HCT116 (cell line): ENCODE measurements at regions not wholly inside any gene's neighbourhood (a gene's known extent, or its start where the extent isn't known, plus 50 kb on each side); places are given as distances from the start of the nearest gene placed in this dataset.

Experiments
- ATAC-seq: fragments of 200-7000 bp; cut with Tn5 transposase; 2 replicates; pipeline ENCODE4 v1.9.1; 2020; ENCODE audit warnings: mild to moderate bottlenecking, moderate library complexity
- BruUV-seq: library from RNA; stranded (reverse); fragments of 400-500 nt; replicated peaks from 2 replicates; lab custom pipeline; 2021; lab: Mats Ljungman, UMichigan
- CTCF ChIA-PET: fragments of 300-600 bp; sonication (Branson Sonifier 250); formaldehyde crosslinking; loops from one replicate; lab custom pipeline; 2021; ENCODE audit warnings: antibody characterized with exemption; lab: Charles Lee
- POLR2A ChIA-PET: fragments of 300-600, 350-600 bp; sonication (Branson Sonifier 250); formaldehyde crosslinking; loops from one replicate; lab custom pipeline; 2021; ENCODE audit warnings: antibody characterized with exemption; lab: Charles Lee
- RAD21 ChIA-PET, 2 experiments: fragments of 300-600 bp; sonication (Branson Sonifier 250); formaldehyde crosslinking; loops; one replicate each; lab custom pipeline; 2023; ENCODE audit warnings: low total read pairs in 2 of 2; ENCODE audit not compliant: uncharacterized antibody in 2 of 2, unreplicated experiment in 2 of 2, low non-redundant PET in 1 of 2; lab: Charles Lee
- DNase-seq: peaks from one replicate; pipeline ENCODE4 v3.0.0-alpha.2; 2010; ENCODE audit warnings: low read depth, low spot score
- H2AFZ ChIP-seq: fragments of 200-600 bp; shearing (Covaris generic), sonication (generic); 2 replicates; pipeline ENCODE4 v1.6.1; 2017; ENCODE audit warnings: low read depth, mixed run types, mixed read lengths, antibody characterized with exemption, low read length; ENCODE audit not compliant: poor library complexity, severe bottlenecking
- H3K27ac ChIP-seq: 2 replicates; pipeline ENCODE4 v1.5.1; 2012; ENCODE audit warnings: low read depth, low read length
- H3K27me3 ChIP-seq: fragments of 200-600 bp; sonication (generic); 2 replicates; pipeline ENCODE4 v1.6.1; 2016; ENCODE audit warnings: mixed run types, low read length, mixed read lengths; ENCODE audit not compliant: insufficient read depth
- H3K36me3 ChIP-seq, 2 experiments: fragments of 200-500 bp in 1 of 2; fragments of 200-600 bp in 1 of 2; sonication (Bioruptor generic) in 1 of 2; sonication (generic) in 1 of 2; 2 replicates each; pipeline versions ENCODE4 v1.5.1 to v1.6.1; 2014 to 2016; ENCODE audit warnings: low read length in 2 of 2, inconsistent platforms in 1 of 2, mixed read lengths in 1 of 2, mixed run types in 1 of 2; ENCODE audit not compliant: insufficient read depth in 2 of 2, control insufficient read depth in 1 of 2
- H3K4me1 ChIP-seq, 2 experiments: fragments of 200-600 bp in 1 of 2; sonication (generic) in 1 of 2; 2 replicates each; pipeline versions ENCODE4 v1.5.1 to v1.6.1; 2012 to 2017; ENCODE audit warnings: low read length in 2 of 2, inconsistent platforms in 1 of 2, mild to moderate bottlenecking in 1 of 2, mixed read lengths in 1 of 2, mixed run types in 1 of 2, moderate library complexity in 1 of 2; ENCODE audit not compliant: insufficient read depth in 2 of 2, control insufficient read depth in 1 of 2
- H3K4me2 ChIP-seq: fragments of 200-600 bp; sonication (generic); 2 replicates; pipeline ENCODE4 v1.6.1; 2017; ENCODE audit warnings: mixed run types, low read length, mixed read lengths
- H3K4me3 ChIP-seq, 2 experiments: fragments of 200-600 bp in 1 of 2; sonication (generic) in 1 of 2; replicated peaks in 1 of 2; 2 replicates each; pipeline ENCODE4 v1.5.1; 2011 to 2016; ENCODE audit warnings: low read length in 2 of 2, control low read depth in 1 of 2, low read depth in 1 of 2, mild to moderate bottlenecking in 1 of 2, mixed read lengths in 1 of 2, mixed run types in 1 of 2
- H3K79me2 ChIP-seq: fragments of 200-600 bp; sonication (generic); 2 replicates; pipeline ENCODE4 v1.6.1; 2017; ENCODE audit warnings: mild to moderate bottlenecking, mixed run types, low read length, moderate library complexity, mixed read lengths; ENCODE audit not compliant: insufficient read depth
- H3K9ac ChIP-seq: fragments of 200-600 bp; sonication (generic); 2 replicates; pipeline ENCODE4 v1.6.1; 2016; ENCODE audit warnings: low read length, mixed read lengths
- H3K9me2 ChIP-seq: fragments of 200-600 bp; sonication (generic), shearing (Covaris generic); 2 replicates; pipeline ENCODE4 v1.6.1; 2017; ENCODE audit warnings: mixed run types, mild to moderate bottlenecking, moderate library complexity; ENCODE audit not compliant: insufficient read depth
- H3K9me3 ChIP-seq, 2 experiments: fragments of 200-500 bp in 1 of 2; fragments of 200-600 bp in 1 of 2; sonication (Bioruptor generic) in 1 of 2; sonication (generic) in 1 of 2; 2 replicates each; pipeline ENCODE4 v1.6.1; 2014 to 2017; ENCODE audit warnings: low read length in 2 of 2, mixed read lengths in 2 of 2, inconsistent platforms in 1 of 2, low read depth in 1 of 2, mild to moderate bottlenecking in 1 of 2, mixed run types in 1 of 2, moderate library complexity in 1 of 2; ENCODE audit not compliant: control insufficient read depth in 1 of 2, insufficient read depth in 1 of 2
- H4K20me1 ChIP-seq: fragments of 200-600 bp; sonication (generic), shearing (Covaris generic); 2 replicates; pipeline ENCODE4 v1.6.1; 2017; ENCODE audit warnings: mixed run types, mild to moderate bottlenecking, moderate library complexity; ENCODE audit not compliant: insufficient read depth
- CEBPB ChIP-seq: IDR thresholded peaks from 2 replicates; pipeline ENCODE4 v1.6.1; 2012; ENCODE audit warnings: low read depth
- CTCF ChIP-seq, 3 experiments: fragments of 200-600 bp in 1 of 3; sonication (generic) in 1 of 3; IDR thresholded peaks in 2 of 3; conservative IDR thresholded peaks in 1 of 3; 2 replicates each; pipeline ENCODE4 v1.5.1; 2012 to 2017; ENCODE audit warnings: low read depth in 2 of 3, low read length in 2 of 3, antibody characterized with exemption in 1 of 3, borderline replicate concordance in 1 of 3, control low read depth in 1 of 3, mild to moderate bottlenecking in 1 of 3, mixed read lengths in 1 of 3, mixed run types in 1 of 3, moderate library complexity in 1 of 3; ENCODE audit not compliant: insufficient read depth in 1 of 3
- ELF1 ChIP-seq: IDR thresholded peaks from 2 replicates; pipeline ENCODE4 v1.6.1; 2012; ENCODE audit warnings: low read depth, borderline replicate concordance
- EZH2 ChIP-seq: fragments of 200-600 bp; sonication (generic); IDR thresholded peaks from 2 replicates; pipeline ENCODE4 v1.6.1; 2017; ENCODE audit warnings: antibody characterized with exemption, mixed run types
- EZH2phosphoT487 ChIP-seq: fragments of 200-600 bp; IDR thresholded peaks from 2 replicates; pipeline ENCODE4 v1.6.1; 2018; ENCODE audit warnings: antibody characterized with exemption, borderline replicate concordance
- FOSL1 ChIP-seq: IDR thresholded peaks from 2 replicates; pipeline ENCODE4 v1.6.1; 2012; ENCODE audit warnings: low read depth
- POLR2A ChIP-seq: IDR thresholded peaks from 2 replicates; pipeline ENCODE4 v1.7.0; 2011; ENCODE audit warnings: borderline replicate concordance; ENCODE audit not compliant: insufficient read depth, insufficient read length; ENCODE audit errors: extremely low read depth
- POLR2AphosphoS5 ChIP-seq: IDR thresholded peaks from 2 replicates; pipeline ENCODE4 v1.6.1; 2011; ENCODE audit warnings: mild to moderate bottlenecking, low read depth, low read length, moderate library complexity
- SP1 ChIP-seq: IDR thresholded peaks from 2 replicates; pipeline ENCODE4 v1.6.1; 2012; ENCODE audit warnings: low read depth
- SRF ChIP-seq: IDR thresholded peaks from 2 replicates; pipeline ENCODE4 v1.6.1; 2012; ENCODE audit warnings: low read depth
- TCF7L2 ChIP-seq: IDR thresholded peaks from 2 replicates; pipeline ENCODE4 v1.7.0; 2011; ENCODE audit warnings: borderline replicate concordance, inconsistent platforms; ENCODE audit not compliant: insufficient read depth, insufficient read length; ENCODE audit errors: extremely low read depth
- YY1 ChIP-seq: IDR thresholded peaks from 2 replicates; pipeline ENCODE4 v1.6.1; 2011; ENCODE audit warnings: low read length, low read depth, moderate library complexity, mild to moderate bottlenecking; ENCODE audit not compliant: insufficient replicate concordance; ENCODE audit errors: extremely low read depth
- intact Hi-C: fragments of 100-400 bp; cut with micrococcal nuclease; formaldehyde crosslinking; loops from 2 replicates; pipeline ENCODE4 v1.10.0; 2022
- TF ChIP-seq, protein P1 (sequence below): IDR thresholded peaks from 2 replicates; pipeline ENCODE4 v1.6.1; 2012

DNA sequence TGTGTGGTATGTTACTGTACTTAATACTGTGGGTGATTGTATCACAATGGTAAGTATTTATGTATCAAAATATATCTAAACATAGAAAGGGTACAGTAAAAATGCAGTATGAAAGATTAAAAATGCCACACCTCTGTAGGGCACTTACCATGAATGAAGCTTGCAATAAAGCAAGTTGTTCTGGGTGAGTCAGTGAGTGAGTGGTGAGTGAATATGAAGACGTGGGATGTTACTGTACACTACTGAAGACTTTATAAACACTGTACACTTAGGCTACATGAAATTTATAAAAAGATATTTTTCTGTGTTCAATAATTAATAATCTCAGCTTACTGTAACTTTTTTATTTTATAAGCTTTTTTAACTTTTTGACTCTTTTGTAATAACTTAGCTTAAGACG, 1162.4 kb upstream of the NRXN1 start:
- Histone ChIP-seq H3K9me2 (no peaks in the 10 kb centered on the region), H3K9ac (no peak overlapping the region), H4K20me1 (no peaks in the 10 kb centered on the region), H3K9me3 (no peaks in the 10 kb centered on the region)
- DNase-seq (no peak), ATAC-seq (no peak)
- intact Hi-C loops, result no loop called here
- TF ChIP-seq, protein P1, sequence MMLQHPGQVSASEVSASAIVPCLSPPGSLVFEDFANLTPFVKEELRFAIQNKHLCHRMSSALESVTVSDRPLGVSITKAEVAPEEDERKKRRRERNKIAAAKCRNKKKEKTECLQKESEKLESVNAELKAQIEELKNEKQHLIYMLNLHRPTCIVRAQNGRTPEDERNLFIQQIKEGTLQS, result no peak
- TF ChIP-seq SP1 (no peak), ELF1 (no peak), POLR2AphosphoS5 (no peak), EZH2phosphoT487 (no peak)
- TF ChIP-seq, all 23 proteins: peak for 0
- H3K27me3 ChIP-seq, result no peaks in the 10 kb centered on the region
- no peaks in the 10 kb centered on the region for H3K79me2 ChIP-seq
- H3K4me2 ChIP-seq, result no peak overlapping the region
- no peak overlapping the region for H3K27ac ChIP-seq
- ChIA-PET POLR2A (no interaction called here), RAD21 (no interaction called here), CTCF (no interaction called here)
- no peaks in the 10 kb centered on the region for H3K4me1 ChIP-seq
- no peak overlapping the region for H3K4me3 ChIP-seq
- H2AFZ ChIP-seq, result no peak overlapping the region
- BruUV-seq, result no TSS peak
- H3K36me3 ChIP-seq, result no peaks in the 10 kb centered on the region

DNA sequence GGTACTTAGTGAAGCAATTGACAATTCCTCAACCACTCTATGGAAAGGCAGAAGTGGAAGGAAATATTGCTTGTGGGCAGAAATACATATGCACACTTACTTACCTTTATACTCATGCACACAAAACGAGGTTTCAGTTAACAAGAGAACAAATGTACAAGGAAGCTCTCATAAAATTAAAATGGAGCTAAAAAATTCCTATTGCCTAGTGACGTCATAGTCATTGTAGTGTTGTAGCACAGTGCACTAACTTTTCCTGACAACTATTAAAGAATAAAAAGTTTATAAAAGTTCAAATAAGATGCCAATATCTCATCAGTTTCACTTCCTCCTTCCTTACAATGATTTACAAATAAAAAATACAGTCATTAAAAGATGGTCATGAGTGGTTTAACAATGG, 1161.9 kb upstream of the NRXN1 start:
- no peaks in the 10 kb centered on the region for H3K9me3 ChIP-seq
- ATAC-seq, result no peak
- H3K27ac ChIP-seq, result no peak overlapping the region
- no peak for DNase-seq
- no peaks in the 10 kb centered on the region for H3K79me2 ChIP-seq
- ChIA-PET RAD21 (no interaction called here), CTCF (no interaction called here), POLR2A (no interaction called here)
- no peaks in the 10 kb centered on the region for H3K27me3 ChIP-seq
- TF ChIP-seq EZH2, result no peak
- no peak for TF ChIP-seq YY1
- no peak for TF ChIP-seq SP1
- no peak for TF ChIP-seq POLR2A
- TF ChIP-seq ELF1, result no peak
- TF ChIP-seq CEBPB, result no peak
- TF ChIP-seq SRF, result no peak
- TF ChIP-seq CTCF (IDR thresholded peaks at IDR 0.05 in 2 of 3, conservative IDR thresholded peaks at IDR 0.05 in 1 of 3; ENCODE audit: borderline replicate concordance in 1 of 3, insufficient read depth in 1 of 3, low read depth in 2 of 3, low read length in 2 of 3), result no peak
- no peak for TF ChIP-seq EZH2phosphoT487
- TF ChIP-seq FOSL1, result no peak
- TF ChIP-seq POLR2AphosphoS5, result no peak
- TF ChIP-seq TCF7L2, result no peak
- H4K20me1 ChIP-seq, result no peaks in the 10 kb centered on the region
- intact Hi-C loops, result no loop called here
- no peak overlapping the region for H3K4me3 ChIP-seq
- no peak overlapping the region for H3K4me2 ChIP-seq
- H2AFZ ChIP-seq, result peak overlapping the region; percentile 38
- no peaks in the 10 kb centered on the region for H3K36me3 ChIP-seq
- no peak overlapping the region for H3K9ac ChIP-seq
- no peaks in the 10 kb centered on the region for H3K4me1 ChIP-seq
- no peaks in the 10 kb centered on the region for H3K9me2 ChIP-seq
- no TSS peak for BruUV-seq
